Thoracic aorta (tissue), 2 donors: ENCODE measurements at regions not wholly inside any gene's neighbourhood (a gene's known extent, or its start where the extent isn't known, plus 50 kb on each side); places are given as distances from the start of the nearest gene placed in this dataset.

Experiments used
- ATAC-seq: fragments of 150-250 bp; one replicate; pipeline ENCODE4 v1.8.0; 2017; ENCODE audit warnings: low read depth; ENCODE audit not compliant: insufficient number of reproducible peaks, low FRiP score
- DNase-seq: peaks from one replicate; pipeline ENCODE4 v3.0.0-alpha.2; 2020; ENCODE audit warnings: low spot score
- H3K27ac ChIP-seq, 2 donors: fragments of 200-600 bp; sonication (generic); 1 replicate in 1 of 2; 2 replicates in 1 of 2; pipeline ENCODE4 v1.5.1; 2016; ENCODE audit warnings: mild to moderate bottlenecking in 2 of 2, moderate library complexity in 2 of 2
- H3K27me3 ChIP-seq: fragments of 200-600 bp; sonication (generic); replicated peaks from 2 replicates; pipeline ENCODE4 v1.6.0; 2016; ENCODE audit warnings: mild to moderate bottlenecking; ENCODE audit not compliant: insufficient read depth
- H3K36me3 ChIP-seq: fragments of 200-600 bp; sonication (generic); one replicate; pipeline ENCODE4 v1.5.1; 2016
- H3K4me1 ChIP-seq, 2 donors: fragments of 200-600 bp; sonication (generic); 1 replicate in 1 of 2; 2 replicates in 1 of 2; pipeline versions ENCODE4 v1.5.1 to v1.6.0; 2016; ENCODE audit warnings: low read depth in 2 of 2, mild to moderate bottlenecking in 1 of 2; ENCODE audit not compliant: control insufficient read depth in 1 of 2
- H3K4me3 ChIP-seq: fragments of 200-600 bp; sonication (generic); 2 replicates; pipeline ENCODE4 v1.5.1; 2016; ENCODE audit warnings: mild to moderate bottlenecking
- H3K9me3 ChIP-seq: fragments of 200-600 bp; sonication (generic); 2 replicates; pipeline ENCODE4 v1.5.1; 2016
- TF ChIP-seq, protein P1 (sequence below): fragments of 200-600 bp; sonication (generic); IDR thresholded peaks from one replicate; pipeline ENCODE4 v1.5.1; 2019; ENCODE audit warnings: antibody characterized with exemption

DNA sequence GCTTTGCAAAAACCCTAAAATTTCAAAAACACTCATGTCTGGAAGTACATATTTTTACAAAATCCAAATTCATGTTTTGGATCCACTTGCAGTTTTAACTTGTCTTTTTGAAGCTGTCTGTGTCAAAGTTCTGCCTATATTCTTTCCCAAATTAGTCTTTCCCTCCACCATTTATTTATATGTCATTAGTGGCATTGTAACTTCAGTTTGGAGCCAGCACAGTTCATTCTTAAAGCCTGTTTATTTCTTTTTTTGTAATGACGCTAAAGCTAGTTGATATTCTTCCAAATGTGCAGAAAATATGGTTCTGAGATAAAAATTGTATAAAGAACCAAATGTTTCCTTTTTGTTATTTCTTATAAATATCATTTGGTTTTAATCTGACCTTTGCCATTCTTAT, 2039.3 kb downstream of the OLFM4 start:
- ATAC-seq (no peak), DNase-seq (no peak)
- no peaks in the 10 kb centered on the region for H3K4me1 ChIP-seq
- no peaks in the 10 kb centered on the region for H3K9me3 ChIP-seq
- TF ChIP-seq, protein P1, sequence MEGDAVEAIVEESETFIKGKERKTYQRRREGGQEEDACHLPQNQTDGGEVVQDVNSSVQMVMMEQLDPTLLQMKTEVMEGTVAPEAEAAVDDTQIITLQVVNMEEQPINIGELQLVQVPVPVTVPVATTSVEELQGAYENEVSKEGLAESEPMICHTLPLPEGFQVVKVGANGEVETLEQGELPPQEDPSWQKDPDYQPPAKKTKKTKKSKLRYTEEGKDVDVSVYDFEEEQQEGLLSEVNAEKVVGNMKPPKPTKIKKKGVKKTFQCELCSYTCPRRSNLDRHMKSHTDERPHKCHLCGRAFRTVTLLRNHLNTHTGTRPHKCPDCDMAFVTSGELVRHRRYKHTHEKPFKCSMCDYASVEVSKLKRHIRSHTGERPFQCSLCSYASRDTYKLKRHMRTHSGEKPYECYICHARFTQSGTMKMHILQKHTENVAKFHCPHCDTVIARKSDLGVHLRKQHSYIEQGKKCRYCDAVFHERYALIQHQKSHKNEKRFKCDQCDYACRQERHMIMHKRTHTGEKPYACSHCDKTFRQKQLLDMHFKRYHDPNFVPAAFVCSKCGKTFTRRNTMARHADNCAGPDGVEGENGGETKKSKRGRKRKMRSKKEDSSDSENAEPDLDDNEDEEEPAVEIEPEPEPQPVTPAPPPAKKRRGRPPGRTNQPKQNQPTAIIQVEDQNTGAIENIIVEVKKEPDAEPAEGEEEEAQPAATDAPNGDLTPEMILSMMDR, result no peak
- H3K27me3 ChIP-seq, result no peaks in the 10 kb centered on the region
- no peaks in the 10 kb centered on the region for H3K36me3 ChIP-seq
- H3K27ac ChIP-seq, result no peak overlapping the region
- no peak overlapping the region for H3K4me3 ChIP-seq

- H3K9me3 ChIP-seq, result no peaks in the 10 kb centered on the region
- no peaks in the 10 kb centered on the region for H3K4me1 ChIP-seq
- no peak overlapping the region for H3K4me3 ChIP-seq
- no peak for ATAC-seq
- H3K27me3 ChIP-seq, result no peaks in the 10 kb centered on the region
- no peaks in the 10 kb centered on the region for H3K36me3 ChIP-seq
- TF ChIP-seq, protein P1, result no peak
- H3K27ac ChIP-seq, result no peak overlapping the region
- DNase-seq, result no peak
Measured at GRCh38 chr13:55069746-55070145, 2041.1 kb downstream of the OLFM4 start.

DNA sequence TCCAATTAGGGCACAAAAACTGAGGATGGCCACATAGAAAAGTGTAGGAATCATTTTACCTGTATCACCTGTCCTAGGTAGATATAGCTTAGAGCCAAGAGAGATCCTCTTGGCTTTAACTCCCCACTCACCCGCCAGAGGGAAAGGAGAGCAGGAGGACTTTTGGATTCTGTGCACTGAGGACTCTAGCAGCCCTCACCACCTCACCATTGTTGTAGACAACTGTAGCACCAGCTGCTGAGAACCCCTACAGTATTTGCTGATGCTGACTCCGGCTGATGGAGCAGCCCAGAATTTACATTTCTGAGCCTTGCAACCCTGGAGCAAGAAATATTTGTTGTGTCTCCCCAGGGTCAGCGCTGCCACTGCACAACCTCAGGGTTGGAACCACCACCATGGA, 2044.4 kb downstream of the OLFM4 start:
- no peak overlapping the region for H3K4me3 ChIP-seq
- H3K9me3 ChIP-seq, result no peaks in the 10 kb centered on the region
- H3K36me3 ChIP-seq, result no peaks in the 10 kb centered on the region
- TF ChIP-seq, protein P1, result no peak
- DNase-seq (no peak), ATAC-seq (no peak)
- H3K27me3 ChIP-seq, result no peaks in the 10 kb centered on the region
- no peaks in the 10 kb centered on the region for H3K4me1 ChIP-seq
- no peak overlapping the region for H3K27ac ChIP-seq

GRCh38 chr13:55084630-55085029, 2056.0 kb downstream of the OLFM4 start:
- Histone ChIP-seq H3K4me1 (no peaks in the 10 kb centered on the region), H3K4me3 (no peak overlapping the region), H3K27ac (no peak overlapping the region), H3K9me3 (no peaks in the 10 kb centered on the region), H3K36me3 (no peaks in the 10 kb centered on the region), H3K27me3 (no peaks in the 10 kb centered on the region)
- DNase-seq (no peak), ATAC-seq (no peak)
- TF ChIP-seq, protein P1, result no peak

DNA sequence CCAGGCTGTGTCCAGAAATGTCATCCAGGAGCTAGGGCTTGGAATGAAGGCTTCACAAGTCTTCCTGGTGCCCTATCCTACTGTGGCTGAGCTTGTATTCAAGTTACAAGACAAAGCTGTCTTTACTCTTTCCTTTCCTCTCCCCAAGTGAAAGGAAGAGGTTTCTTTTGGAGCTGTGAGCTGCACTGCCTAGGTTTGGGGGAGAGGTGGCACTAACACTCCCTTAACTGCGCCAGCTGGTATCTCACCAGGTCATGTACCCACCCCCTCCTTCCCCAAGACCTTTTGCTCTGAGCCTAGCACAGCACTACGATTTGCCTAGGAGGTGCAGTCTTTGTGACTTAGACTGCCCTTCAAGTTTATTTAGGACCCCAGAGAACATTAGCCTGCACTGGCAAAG, 2053.6 kb upstream of the PRR20A start:
- DNase-seq, result no peak
- H3K27ac ChIP-seq, result no peak overlapping the region
- H3K4me1 ChIP-seq, result no peaks in the 10 kb centered on the region
- no peaks in the 10 kb centered on the region for H3K36me3 ChIP-seq
- no peak for ATAC-seq
- H3K4me3 ChIP-seq, result no peak overlapping the region
- no peaks in the 10 kb centered on the region for H3K27me3 ChIP-seq
- TF ChIP-seq, protein P1, result no peak
- H3K9me3 ChIP-seq, result no peaks in the 10 kb centered on the region
